Natural killer cell treated with Interleukin-12 subunit alpha and Interleukin-12 subunit beta and Interleukin-15 and Interleukin-18, amount 100 ng/mL, for 72 hours (primary cell): ENCODE measurements at regions not wholly inside any gene's neighbourhood (a gene's known extent, or its start where the extent isn't known, plus 50 kb on each side); places are given as distances from the start of the nearest gene placed in this dataset.
"Not testable (repeated sequence)": the region's sequence is repeated elsewhere in the genome, so short reads cannot be mapped to it uniquely, and the experiment has no call there.

ENCODE experiments used
- ATAC-seq, 2 donors: fragments of 150-1000 bp; cut with Tn5 transposase in 1 of 2; sonication (Bioruptor Pico), chemical (Tn5 transposase) in 1 of 2; 2 replicates each; pipeline ENCODE4 v1.10.0; 2021
- DNase-seq: peaks from one replicate; pipeline ENCODE4 v3.0.0; 2022; ENCODE audit warnings: low spot score
- H3K27ac Mint-ChIP-seq, 2 donors: 1 replicate in 1 of 2; 2 replicates in 1 of 2; pipeline ENCODE4 v1.8.0; 2022; ENCODE audit warnings: mixed read lengths in 2 of 2, mild to moderate bottlenecking in 1 of 2, moderate library complexity in 1 of 2
- H3K27me3 Mint-ChIP-seq, 2 donors: 1 replicate in 1 of 2; 2 replicates in 1 of 2; pipeline ENCODE4 v1.8.0; 2022; ENCODE audit warnings: mixed read lengths in 2 of 2
- H3K36me3 Mint-ChIP-seq: one replicate; pipeline ENCODE4 v1.8.0; 2022; ENCODE audit warnings: mixed read lengths
- H3K4me1 Mint-ChIP-seq, 2 donors: 1 replicate in 1 of 2; 2 replicates in 1 of 2; pipeline ENCODE4 v1.8.0; 2022; ENCODE audit warnings: low read depth in 2 of 2, mixed read lengths in 2 of 2, mild to moderate bottlenecking in 1 of 2
- H3K4me3 Mint-ChIP-seq: one replicate; pipeline ENCODE4 v1.8.0; 2022; ENCODE audit warnings: mixed read lengths
- H3K9me3 Mint-ChIP-seq: 2 replicates; pipeline ENCODE4 v1.8.0; 2022; ENCODE audit warnings: mixed read lengths

- no peak overlapping the region for H3K4me3 Mint-ChIP-seq
- H3K4me1 Mint-ChIP-seq = no peaks in the 10 kb centered on the region
- peaks cover 26% of the 10 kb centered on the region for H3K9me3 Mint-ChIP-seq
- ATAC-seq (no peak), DNase-seq (no peak)
- no peak overlapping the region for H3K27ac Mint-ChIP-seq
- H3K27me3 Mint-ChIP-seq = no peaks in the 10 kb centered on the region
- no peaks in the 10 kb centered on the region for H3K36me3 Mint-ChIP-seq
Observed at GRCh38 chr5:9776525-9776924, 146.4 kb upstream of the TAS2R1 start.

GRCh38 chr5:9775339-9775738 lies 145.2 kb upstream of the TAS2R1 start:
- no peaks in the 10 kb centered on the region for H3K27me3 Mint-ChIP-seq
- no peak overlapping the region for H3K4me3 Mint-ChIP-seq
- ATAC-seq (no peak), DNase-seq (no peak)
- no peak overlapping the region for H3K27ac Mint-ChIP-seq
- H3K36me3 Mint-ChIP-seq = no peaks in the 10 kb centered on the region
- H3K4me1 Mint-ChIP-seq = no peaks in the 10 kb centered on the region
- H3K9me3 Mint-ChIP-seq = peaks cover 19% of the 10 kb centered on the region

GRCh38 chr5:9774472-9775079 lies 144.4 kb upstream of the TAS2R1 start:
- Mint-ChIP-seq H3K4me3 (no peak overlapping the region), H3K27ac (no peak overlapping the region), H3K27me3 (no peaks in the 10 kb centered on the region), H3K4me1 (no peaks in the 10 kb centered on the region), H3K36me3 (no peaks in the 10 kb centered on the region), H3K9me3 (peaks cover 13% of the 10 kb centered on the region)
- no peak for ATAC-seq
- no peak for DNase-seq

GRCh38 chr5:9771079-9771478 lies 140.9 kb upstream of the TAS2R1 start:
- H3K27ac Mint-ChIP-seq = no peak overlapping the region
- H3K4me1 Mint-ChIP-seq = no peaks in the 10 kb centered on the region
- H3K9me3 Mint-ChIP-seq = peaks cover 15% of the 10 kb centered on the region
- no peaks in the 10 kb centered on the region for H3K36me3 Mint-ChIP-seq
- no peaks in the 10 kb centered on the region for H3K27me3 Mint-ChIP-seq
- no peak overlapping the region for H3K4me3 Mint-ChIP-seq
- no peak for DNase-seq
- ATAC-seq = no peak

GRCh38 chr5:9766581-9766980 lies 136.4 kb upstream of the TAS2R1 start:
- no peaks in the 10 kb centered on the region for H3K27me3 Mint-ChIP-seq
- H3K9me3 Mint-ChIP-seq = peaks cover 10% of the 10 kb centered on the region
- no peak for ATAC-seq
- H3K36me3 Mint-ChIP-seq = no peaks in the 10 kb centered on the region
- DNase-seq = no peak
- no peaks in the 10 kb centered on the region for H3K4me1 Mint-ChIP-seq
- no peak overlapping the region for H3K4me3 Mint-ChIP-seq
- no peak overlapping the region for H3K27ac Mint-ChIP-seq

- Mint-ChIP-seq H3K9me3 (peaks cover 10% of the 10 kb centered on the region), H3K27ac (no peak overlapping the region), H3K27me3 (no peaks in the 10 kb centered on the region)
Observed at GRCh38 chr5:9765419-9766140, 135.4 kb upstream of the TAS2R1 start.

GRCh38 chr5:9761706-9762105 lies 131.6 kb upstream of the TAS2R1 start:
- H3K27me3 Mint-ChIP-seq = no peaks in the 10 kb centered on the region
- H3K9me3 Mint-ChIP-seq = peaks cover 5% of the 10 kb centered on the region
- no peaks in the 10 kb centered on the region for H3K4me1 Mint-ChIP-seq
- no peak overlapping the region for H3K27ac Mint-ChIP-seq
- no peak for DNase-seq
- no peak for ATAC-seq
- no peak overlapping the region for H3K4me3 Mint-ChIP-seq
- H3K36me3 Mint-ChIP-seq = peaks cover 5% of the 10 kb centered on the region

More at GRCh38 chr5:9765419-9766140, 135.4 kb upstream of the TAS2R1 start:
- ATAC-seq (no peak), DNase-seq (no peak)
- Mint-ChIP-seq H3K4me1 (no peaks in the 10 kb centered on the region), H3K36me3 (no peaks in the 10 kb centered on the region), H3K4me3 (no peak overlapping the region)

- ATAC-seq, H3K4me1 Mint-ChIP-seq, DNase-seq, H3K27ac Mint-ChIP-seq, H3K27me3 Mint-ChIP-seq, H3K4me3 Mint-ChIP-seq, H3K36me3 Mint-ChIP-seq: not testable (repeated sequence)
- H3K9me3 Mint-ChIP-seq = peaks cover 14% of the 10 kb centered on the region
Observed at GRCh38 chr5:9752670-9753069, 122.5 kb upstream of the TAS2R1 start.

- Mint-ChIP-seq H3K9me3 (peaks cover 17% of the 10 kb centered on the region), H3K36me3 (no peaks in the 10 kb centered on the region), H3K27me3 (no peaks in the 10 kb centered on the region), H3K4me1 (no peaks in the 10 kb centered on the region), H3K4me3 (no peak overlapping the region), H3K27ac (no peak overlapping the region)
- ATAC-seq (no peak), DNase-seq (no peak)
Observed at GRCh38 chr5:9743507-9743906, 113.4 kb upstream of the TAS2R1 start.

GRCh38 chr5:9742848-9743247 lies 112.7 kb upstream of the TAS2R1 start:
- DNase-seq (no peak), ATAC-seq (no peak)
- Mint-ChIP-seq H3K4me1 (no peaks in the 10 kb centered on the region), H3K36me3 (no peaks in the 10 kb centered on the region), H3K27me3 (no peaks in the 10 kb centered on the region), H3K27ac (no peak overlapping the region), H3K9me3 (peaks cover 17% of the 10 kb centered on the region), H3K4me3 (no peak overlapping the region)

- peaks cover 2% of the 10 kb centered on the region for H3K9me3 Mint-ChIP-seq
- H3K27me3 Mint-ChIP-seq = no peaks in the 10 kb centered on the region
Observed at GRCh38 chr5:9739135-9739534, 109.0 kb upstream of the TAS2R1 start.

GRCh38 chr5:9737265-9737664 lies 107.1 kb upstream of the TAS2R1 start:
- Mint-ChIP-seq H3K27ac (no peak overlapping the region), H3K9me3 (peaks cover under 1% of the 10 kb centered on the region), H3K27me3 (no peaks in the 10 kb centered on the region), H3K36me3 (no peaks in the 10 kb centered on the region), H3K4me3 (no peak overlapping the region), H3K4me1 (no peaks in the 10 kb centered on the region)
- no peak for ATAC-seq
- DNase-seq = no peak

More at GRCh38 chr5:9739135-9739534, 109.0 kb upstream of the TAS2R1 start:
- Mint-ChIP-seq H3K27ac (no peak overlapping the region), H3K36me3 (no peaks in the 10 kb centered on the region), H3K4me3 (no peak overlapping the region), H3K4me1 (no peaks in the 10 kb centered on the region)
- DNase-seq (no peak), ATAC-seq (no peak)

GRCh38 chr5:9733486-9733885 lies 103.3 kb upstream of the TAS2R1 start:
- H3K4me3 Mint-ChIP-seq = no peak overlapping the region
- peaks cover 13% of the 10 kb centered on the region for H3K9me3 Mint-ChIP-seq
- H3K27me3 Mint-ChIP-seq = no peaks in the 10 kb centered on the region
- no peak for ATAC-seq
- H3K4me1 Mint-ChIP-seq = no peaks in the 10 kb centered on the region
- H3K27ac Mint-ChIP-seq = no peak overlapping the region
- DNase-seq = no peak
- no peaks in the 10 kb centered on the region for H3K36me3 Mint-ChIP-seq

GRCh38 chr5:9731159-9731558 lies 101.0 kb upstream of the TAS2R1 start:
- Mint-ChIP-seq H3K27me3 (no peaks in the 10 kb centered on the region), H3K9me3 (peaks cover 25% of the 10 kb centered on the region), H3K36me3 (no peaks in the 10 kb centered on the region), H3K4me1 (no peaks in the 10 kb centered on the region), H3K27ac (no peak overlapping the region), H3K4me3 (no peak overlapping the region)
- DNase-seq (no peak), ATAC-seq (no peak)

GRCh38 chr5:9728261-9728660 lies 98.1 kb upstream of the TAS2R1 start:
- DNase-seq (no peak), ATAC-seq (no peak)

More at GRCh38 chr5:9728261-9728660, 98.1 kb upstream of the TAS2R1 start:
- no peaks in the 10 kb centered on the region for H3K36me3 Mint-ChIP-seq
- no peak overlapping the region for H3K27ac Mint-ChIP-seq
- H3K4me3 Mint-ChIP-seq = no peak overlapping the region
- peaks cover 25% of the 10 kb centered on the region for H3K9me3 Mint-ChIP-seq
- H3K27me3 Mint-ChIP-seq = no peaks in the 10 kb centered on the region
- no peaks in the 10 kb centered on the region for H3K4me1 Mint-ChIP-seq
